Esophagus squamous epithelium (tissue), 5 donors: ENCODE measurements at regions not wholly inside any gene's neighbourhood (a gene's known extent, or its start where the extent isn't known, plus 50 kb on each side); places are given as distances from the start of the nearest gene placed in this dataset.

Source experiments
- DNase-seq: peaks from one replicate; lab custom pipeline; 2025; lab: John Stamatoyannopoulos, UW
- H3K27ac ChIP-seq, 4 donors: fragments of 200-600 bp; sonication (generic); one replicate each; pipeline ENCODE4 v1.5.1; 2016 to 2019; ENCODE audit warnings: mild to moderate bottlenecking in 1 of 4
- H3K27me3 ChIP-seq, 4 donors: fragments of 200-600 bp; sonication (generic); 1 replicate in 3 of 4; 2 replicates in 1 of 4; pipeline versions ENCODE4 v1.5.1 to v1.6.0; 2017 to 2021; ENCODE audit warnings: antibody characterized with exemption in 1 of 4
- H3K36me3 ChIP-seq, 3 donors: fragments of 200-600 bp; sonication (generic); one replicate each; pipeline ENCODE4 v1.5.1; 2016 to 2019
- H3K4me1 ChIP-seq, 3 donors: fragments of 200-600 bp; sonication (generic); one replicate each; pipeline ENCODE4 v1.5.1; 2017 to 2019
- H3K4me3 ChIP-seq, 4 donors: fragments of 200-600 bp; sonication (generic); 1 replicate in 3 of 4; 2 replicates in 1 of 4; pipeline ENCODE4 v1.5.1; 2016 to 2019; ENCODE audit warnings: mild to moderate bottlenecking in 2 of 4, moderate library complexity in 1 of 4
- H3K9me3 ChIP-seq, 3 donors: fragments of 200-600 bp; sonication (generic); one replicate each; pipeline ENCODE4 v1.5.1; 2016 to 2019
- CTCF ChIP-seq, 6 experiments: fragments of 450-650 bp in 4 of 6; fragments of 200-600 bp in 2 of 6; sonication (generic) in 2 of 6; IDR thresholded peaks; one replicate each; pipeline ENCODE4 v1.5.1; 2016 to 2019; ENCODE audit warnings: antibody characterized with exemption in 6 of 6, mild to moderate bottlenecking in 4 of 6, moderate library complexity in 4 of 6
- POLR2A ChIP-seq, 4 donors: fragments of 450-650 bp; IDR thresholded peaks; one replicate each; pipeline ENCODE4 v1.6.1; 2017; ENCODE audit warnings: antibody characterized with exemption in 4 of 4, mild to moderate bottlenecking in 4 of 4, moderate library complexity in 3 of 4
- WGBS, 2 donors: methylation state at CpG; one replicate each; pipeline ENCODE4 v1.1.5; 2018; 5-methylcytosine and 5-hydroxymethylcytosine counted together
- intact Hi-C: fragments of 100-400 bp; cut with DNase I; formaldehyde crosslinking; loops from one replicate; pipeline ENCODE4 v1.15.0; 2022
- donor health status: DM: yes; HTN: yes; CAD: no.

GRCh38 chr6:97411610-97412009 lies 128.6 kb upstream of the MMS22L start:
- no peak overlapping the region for H3K4me3 ChIP-seq
- no peak for DNase-seq
- no peak for TF ChIP-seq CTCF (IDR thresholded peaks at IDR 0.05)
- TF ChIP-seq POLR2A (IDR thresholded peaks at IDR 0.05): no peak
- no peaks in the 10 kb centered on the region for H3K9me3 ChIP-seq
- intact Hi-C loops: no loop called here
- no peaks in the 10 kb centered on the region for H3K4me1 ChIP-seq
- H3K36me3 ChIP-seq: no peaks in the 10 kb centered on the region
- H3K27me3 ChIP-seq: no peaks in the 10 kb centered on the region
- no peak overlapping the region for H3K27ac ChIP-seq
- 13 to 24% methylated on average over 2 of the region's 2 CpGs for WGBS, 2 donors

GRCh38 chr6:97412511-97412910 lies 129.5 kb upstream of the MMS22L start:
- Histone ChIP-seq H3K9me3 (no peaks in the 10 kb centered on the region), H3K27ac (no peak overlapping the region), H3K36me3 (no peaks in the 10 kb centered on the region), H3K27me3 (no peaks in the 10 kb centered on the region), H3K4me1 (no peaks in the 10 kb centered on the region), H3K4me3 (no peak overlapping the region)
- 22 to 57% methylated on average over 1 of the region's 1 CpG for WGBS, 2 donors
- intact Hi-C loops: no loop called here
- no peak for DNase-seq
- no peak for TF ChIP-seq CTCF (IDR thresholded peaks at IDR 0.05)
- no peak for TF ChIP-seq POLR2A (IDR thresholded peaks at IDR 0.05)

- H3K4me3 ChIP-seq: no peak overlapping the region
Measured at GRCh38 chr6:97422171-97422570, 139.2 kb upstream of the MMS22L start.

GRCh38 chr6:97423190-97423589 lies 140.2 kb upstream of the MMS22L start:
- no peaks in the 10 kb centered on the region for H3K27me3 ChIP-seq
- no peak overlapping the region for H3K27ac ChIP-seq
- H3K4me1 ChIP-seq: no peaks in the 10 kb centered on the region
- H3K9me3 ChIP-seq: no peaks in the 10 kb centered on the region
- no peak for TF ChIP-seq CTCF (IDR thresholded peaks at IDR 0.05)
- no peak for TF ChIP-seq POLR2A (IDR thresholded peaks at IDR 0.05)
- DNase-seq: no peak
- intact Hi-C loops: no loop called here
- no peak overlapping the region for H3K4me3 ChIP-seq
- no peaks in the 10 kb centered on the region for H3K36me3 ChIP-seq

More at GRCh38 chr6:97422171-97422570, 139.2 kb upstream of the MMS22L start:
- no peak for DNase-seq
- TF ChIP-seq POLR2A (IDR thresholded peaks at IDR 0.05): no peak
- TF ChIP-seq CTCF (IDR thresholded peaks at IDR 0.05): no peak
- no peaks in the 10 kb centered on the region for H3K9me3 ChIP-seq
- WGBS, 2 donors: 33% methylated on average over 1 of the region's 1 CpG
- intact Hi-C loops: no loop called here
- H3K27me3 ChIP-seq: no peaks in the 10 kb centered on the region
- no peaks in the 10 kb centered on the region for H3K36me3 ChIP-seq
- no peaks in the 10 kb centered on the region for H3K4me1 ChIP-seq
- no peak overlapping the region for H3K27ac ChIP-seq

GRCh38 chr6:97427648-97428047 lies 144.6 kb upstream of the MMS22L start:
- H3K4me3 ChIP-seq: no peak overlapping the region
- no peak for DNase-seq
- no peaks in the 10 kb centered on the region for H3K9me3 ChIP-seq
- TF ChIP-seq CTCF (IDR thresholded peaks at IDR 0.05) (no peak), POLR2A (IDR thresholded peaks at IDR 0.05) (no peak)
- intact Hi-C loops: no loop called here
- no peaks in the 10 kb centered on the region for H3K27me3 ChIP-seq
- H3K36me3 ChIP-seq: no peaks in the 10 kb centered on the region
- H3K27ac ChIP-seq: no peak overlapping the region
- H3K4me1 ChIP-seq: no peaks in the 10 kb centered on the region
